ENCODE measurements at regions not wholly inside any gene's neighbourhood (a gene's known extent, or its start where the extent isn't known, plus 50 kb on each side); places are given as distances from the start of the nearest gene placed in this dataset.
A peak's percentile ranks its signal among the peaks of the same experiment; 100 is the strongest.
"Not testable (repeated sequence)": the region's sequence is repeated elsewhere in the genome, so short reads cannot be mapped to it uniquely, and the experiment has no call there.

DNA sequence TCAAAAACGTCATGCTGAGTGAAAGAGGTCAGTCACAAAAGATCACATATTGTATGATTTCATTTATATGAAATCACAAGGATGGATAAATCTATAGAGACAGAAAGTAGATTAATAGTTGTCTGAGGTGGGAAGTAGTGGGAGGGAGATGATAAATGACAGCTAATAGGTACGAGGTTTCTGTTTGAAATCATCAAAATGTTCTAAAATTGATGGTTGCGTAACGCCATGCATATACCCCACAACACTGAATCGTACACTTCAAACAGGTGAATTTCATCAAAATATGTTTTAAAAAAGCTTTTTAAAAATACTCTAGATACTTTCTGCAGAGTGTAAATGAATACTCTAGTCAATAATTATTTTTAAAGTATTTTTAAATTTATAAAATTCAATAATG lies 303.0 kb upstream of the STAC start:
- no peak overlapping the region for H3K4me3 ChIP-seq
- no peak for DNase-seq (ENCODE audit: low spot score)
- H3K4me1 ChIP-seq (replicated peaks), result no peaks in the 10 kb centered on the region
- no peaks in the 10 kb centered on the region for H3K27me3 ChIP-seq (replicated peaks; ENCODE audit: insufficient read depth)
- TF ChIP-seq POLR2A (IDR thresholded peaks at IDR 0.05), result no peak
- TF ChIP-seq POLR2AphosphoS5 (IDR thresholded peaks at IDR 0.05), result no peak
- no peak overlapping the region for H3K27ac ChIP-seq
- H3K36me3 ChIP-seq, result no peaks in the 10 kb centered on the region
- WGBS, result 85% methylated on average over 5 of the region's 5 CpGs
- intact Hi-C loops (cut with DNase I), result no loop called here
- no peaks in the 10 kb centered on the region for H3K9me3 ChIP-seq

DNA sequence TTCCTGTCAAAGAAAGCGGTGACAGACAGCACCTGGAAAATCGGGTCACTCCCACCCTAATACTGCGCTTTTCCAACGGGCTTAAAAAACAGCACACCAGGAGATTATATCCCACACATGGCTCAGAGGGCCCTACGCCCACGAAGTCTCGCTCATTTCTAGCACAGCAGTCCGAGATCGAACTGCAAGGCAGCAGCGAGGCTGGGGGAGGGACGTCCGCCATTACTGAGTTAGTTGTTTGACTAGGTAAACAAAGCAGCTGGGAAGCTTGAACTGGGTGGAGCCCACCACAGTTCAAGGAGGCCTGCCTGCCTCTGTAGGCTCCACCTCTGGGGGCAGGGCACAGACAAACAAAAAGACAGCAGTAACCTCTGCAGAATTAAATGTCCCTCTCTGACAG lies 297.3 kb upstream of the STAC start:
- DNase-seq (ENCODE audit: low spot score); H3K4me1 ChIP-seq (replicated peaks); intact Hi-C loops (cut with DNase I); H3K36me3 ChIP-seq; H3K27ac ChIP-seq; H3K9me3 ChIP-seq; H3K27me3 ChIP-seq (replicated peaks; ENCODE audit: insufficient read depth); H3K4me3 ChIP-seq: not testable (repeated sequence)
- WGBS, result 95% methylated on average over 12 of the region's 12 CpGs

DNA sequence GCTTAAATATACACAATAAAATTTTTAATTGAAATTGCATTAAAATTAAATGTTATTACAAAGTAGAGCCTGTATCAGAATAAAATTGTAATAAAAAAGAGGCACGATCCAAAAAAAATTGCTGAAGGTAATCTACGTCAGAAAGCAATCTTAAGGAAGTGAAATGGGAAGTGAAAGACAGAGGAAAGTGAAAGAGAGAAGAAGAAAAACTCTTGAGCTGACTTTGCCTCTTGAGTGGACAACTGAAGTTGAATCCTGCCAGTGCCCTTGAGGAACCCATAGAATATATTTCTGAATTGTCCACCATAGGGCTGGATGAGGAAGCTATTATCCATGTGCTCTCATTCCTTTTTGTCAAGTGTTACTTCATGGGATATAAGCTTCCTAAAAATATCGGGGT lies 285.1 kb upstream of the STAC start:
- intact Hi-C loops (cut with DNase I), result no loop called here
- no peaks in the 10 kb centered on the region for H3K27me3 ChIP-seq (replicated peaks; ENCODE audit: insufficient read depth)
- no peaks in the 10 kb centered on the region for H3K4me1 ChIP-seq (replicated peaks)
- H3K9me3 ChIP-seq, result no peaks in the 10 kb centered on the region
- H3K27ac ChIP-seq, result no peak overlapping the region
- TF ChIP-seq POLR2A (IDR thresholded peaks at IDR 0.05) (no peak), POLR2AphosphoS5 (IDR thresholded peaks at IDR 0.05) (no peak)
- TF ChIP-seq, protein P1, sequence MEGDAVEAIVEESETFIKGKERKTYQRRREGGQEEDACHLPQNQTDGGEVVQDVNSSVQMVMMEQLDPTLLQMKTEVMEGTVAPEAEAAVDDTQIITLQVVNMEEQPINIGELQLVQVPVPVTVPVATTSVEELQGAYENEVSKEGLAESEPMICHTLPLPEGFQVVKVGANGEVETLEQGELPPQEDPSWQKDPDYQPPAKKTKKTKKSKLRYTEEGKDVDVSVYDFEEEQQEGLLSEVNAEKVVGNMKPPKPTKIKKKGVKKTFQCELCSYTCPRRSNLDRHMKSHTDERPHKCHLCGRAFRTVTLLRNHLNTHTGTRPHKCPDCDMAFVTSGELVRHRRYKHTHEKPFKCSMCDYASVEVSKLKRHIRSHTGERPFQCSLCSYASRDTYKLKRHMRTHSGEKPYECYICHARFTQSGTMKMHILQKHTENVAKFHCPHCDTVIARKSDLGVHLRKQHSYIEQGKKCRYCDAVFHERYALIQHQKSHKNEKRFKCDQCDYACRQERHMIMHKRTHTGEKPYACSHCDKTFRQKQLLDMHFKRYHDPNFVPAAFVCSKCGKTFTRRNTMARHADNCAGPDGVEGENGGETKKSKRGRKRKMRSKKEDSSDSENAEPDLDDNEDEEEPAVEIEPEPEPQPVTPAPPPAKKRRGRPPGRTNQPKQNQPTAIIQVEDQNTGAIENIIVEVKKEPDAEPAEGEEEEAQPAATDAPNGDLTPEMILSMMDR (IDR thresholded peaks at IDR 0.05), result no peak
- H3K4me3 ChIP-seq, result no peak overlapping the region
- no peaks in the 10 kb centered on the region for H3K36me3 ChIP-seq
- no peak for DNase-seq (ENCODE audit: low spot score)
- WGBS, result 88% methylated on average over 3 of the region's 3 CpGs

DNA sequence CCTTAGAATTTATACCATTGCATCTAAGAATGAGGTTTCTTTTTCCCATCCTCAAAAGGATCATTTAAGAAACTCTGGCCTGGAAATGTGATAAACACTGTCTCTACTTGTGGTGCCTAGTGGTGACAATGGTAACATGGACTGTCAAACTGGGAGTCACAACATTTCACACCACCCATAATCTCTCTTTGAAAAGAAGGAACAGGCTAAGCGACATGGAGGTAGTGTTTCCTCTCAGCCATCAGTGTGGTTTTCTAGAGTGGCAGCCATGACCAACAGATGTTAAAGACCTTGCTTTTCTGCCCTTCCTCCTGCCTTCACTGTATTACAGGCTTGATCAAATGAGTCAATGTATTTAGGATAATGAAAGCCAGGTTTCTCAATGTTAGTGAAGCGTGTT lies 283.1 kb upstream of the STAC start:
- H3K4me3 ChIP-seq, result no peak overlapping the region
- TF ChIP-seq POLR2AphosphoS5 (IDR thresholded peaks at IDR 0.05) (no peak), POLR2A (IDR thresholded peaks at IDR 0.05) (no peak)
- TF ChIP-seq, protein P1 (IDR thresholded peaks at IDR 0.05), result no peak
- no peak overlapping the region for H3K27ac ChIP-seq
- H3K4me1 ChIP-seq (replicated peaks), result no peaks in the 10 kb centered on the region
- whole genome bisulfite sequencing, result 77% methylated on average over 2 of the region's 2 CpGs
- H3K36me3 ChIP-seq, result no peaks in the 10 kb centered on the region
- intact Hi-C loops (cut with DNase I), result no loop called here
- no peaks in the 10 kb centered on the region for H3K9me3 ChIP-seq
- no peak for DNase-seq (ENCODE audit: low spot score)
- no peaks in the 10 kb centered on the region for H3K27me3 ChIP-seq (replicated peaks; ENCODE audit: insufficient read depth)

DNA sequence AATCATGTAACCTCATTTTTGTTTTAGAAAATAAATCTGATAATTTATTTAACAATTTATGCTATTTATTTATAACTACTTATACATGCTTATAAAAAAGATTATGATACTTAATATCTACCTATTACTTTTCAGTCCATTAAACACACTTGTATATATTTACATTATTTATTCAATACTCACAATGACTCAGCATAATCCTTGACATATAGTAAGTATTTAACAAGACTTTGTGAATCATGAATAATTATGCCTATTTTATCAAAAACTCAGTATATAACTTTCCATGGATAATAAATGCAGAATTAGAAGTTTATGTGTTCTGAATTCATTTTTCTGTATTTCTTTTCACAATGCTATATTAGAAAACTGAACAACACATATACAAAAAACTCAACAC lies 266.0 kb upstream of the STAC start:
- Histone ChIP-seq H3K9me3 (no peaks in the 10 kb centered on the region), H3K27me3 (replicated peaks; ENCODE audit: insufficient read depth) (no peaks in the 10 kb centered on the region), H3K4me3 (no peak overlapping the region), H3K36me3 (no peaks in the 10 kb centered on the region), H3K4me1 (replicated peaks) (no peaks in the 10 kb centered on the region), H3K27ac (no peak overlapping the region)
- intact Hi-C loops (cut with DNase I), result no loop called here
- no peak for DNase-seq (ENCODE audit: low spot score)
- TF ChIP-seq POLR2AphosphoS5 (IDR thresholded peaks at IDR 0.05), result no peak
- TF ChIP-seq, protein P1 (IDR thresholded peaks at IDR 0.05), result no peak
- no peak for TF ChIP-seq POLR2A (IDR thresholded peaks at IDR 0.05)

DNA sequence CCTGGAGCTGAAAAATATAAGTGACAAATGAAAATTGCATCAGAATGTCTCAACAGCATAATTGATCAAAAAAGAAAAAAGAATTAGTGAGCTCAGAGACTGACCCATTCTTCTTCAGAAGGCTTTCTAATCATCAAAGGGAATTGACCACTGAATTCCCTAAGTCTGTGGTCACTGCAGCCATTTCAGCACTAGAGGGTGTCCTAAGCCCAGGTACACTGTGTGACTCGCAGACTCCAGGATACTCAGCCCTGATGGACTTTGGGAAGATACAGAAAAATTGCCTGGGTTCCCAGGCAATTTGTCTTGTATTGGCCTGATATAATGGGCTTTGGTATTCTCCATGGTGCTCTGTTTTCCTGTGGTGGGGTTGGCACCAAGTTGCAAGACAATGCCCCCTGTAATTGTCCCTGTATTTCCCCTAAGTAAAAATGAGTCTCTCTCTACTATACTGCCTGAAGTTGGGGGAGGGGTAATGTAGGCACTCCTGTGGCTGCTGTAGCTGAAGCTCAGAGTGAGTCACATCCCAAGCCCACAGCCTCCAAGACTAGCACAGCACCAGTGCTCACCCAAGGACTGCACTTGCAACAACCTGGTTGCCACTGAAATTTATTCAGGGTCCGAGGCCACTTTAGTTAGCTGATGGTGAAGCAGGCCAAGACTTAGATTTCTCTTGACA lies 256.0 kb upstream of the STAC start:
- no peak for DNase-seq (ENCODE audit: low spot score)
- WGBS, result 68% methylated on average over 2 of the region's 2 CpGs
- no peaks in the 10 kb centered on the region for H3K36me3 ChIP-seq
- H3K9me3 ChIP-seq, result no peaks in the 10 kb centered on the region
- no peaks in the 10 kb centered on the region for H3K4me1 ChIP-seq (replicated peaks)
- H3K4me3 ChIP-seq, result no peak overlapping the region
- TF ChIP-seq POLR2A (IDR thresholded peaks at IDR 0.05) (no peak), POLR2AphosphoS5 (IDR thresholded peaks at IDR 0.05) (no peak)
- TF ChIP-seq, protein P1 (IDR thresholded peaks at IDR 0.05), result peak in 2 of 4 experiments; percentile 19 to 25
- intact Hi-C loops (cut with DNase I), result no loop called here
- no peak overlapping the region for H3K27ac ChIP-seq
- H3K27me3 ChIP-seq (replicated peaks; ENCODE audit: insufficient read depth), result no peaks in the 10 kb centered on the region
